ENCODE measurements at regions not wholly inside any gene's neighbourhood (a gene's known extent, or its start where the extent isn't known, plus 50 kb on each side); places are given as distances from the start of the nearest gene placed in this dataset.

- Histone ChIP-seq H3K4me2 (ENCODE audit: low read length) (no peak overlapping the region), H3K4me3 (ENCODE audit: low read length) (no peak overlapping the region), H3K23ac (ENCODE audit: low read length) (no peak overlapping the region), H2BK120ac (ENCODE audit: low read depth, low read length) (no peak overlapping the region), H2AK5ac (ENCODE audit: low read length) (no peak overlapping the region), H3K27me3 (ENCODE audit: insufficient read depth, low read length, poor library complexity) (no peaks in the 10 kb centered on the region), H3K27ac (ENCODE audit: low read depth, low read length) (no peak overlapping the region), H3K4ac (ENCODE audit: low read depth, low read length) (no peak overlapping the region), H3K36me3 (ENCODE audit: control insufficient read depth, insufficient read depth, low read length) (no peaks in the 10 kb centered on the region), H3K9ac (ENCODE audit: low read length) (no peak overlapping the region), H4K5ac (ENCODE audit: low read length) (no peak overlapping the region), H2BK15ac (replicated peaks; ENCODE audit: low read depth) (no peak overlapping the region), H4K8ac (ENCODE audit: low read depth, low read length) (no peak overlapping the region), H3K18ac (ENCODE audit: low read length) (no peak overlapping the region), H3K79me1 (ENCODE audit: low read length) (no peaks in the 10 kb centered on the region), H3K4me1 (ENCODE audit: control insufficient read depth, low read depth, low read length) (no peaks in the 10 kb centered on the region), H3K56ac (ENCODE audit: low read length) (no peak overlapping the region), H3K79me2 (ENCODE audit: control insufficient read depth, insufficient read depth, low read length) (no peaks in the 10 kb centered on the region), H2BK5ac (ENCODE audit: low read length) (no peak overlapping the region)
- no CpG with 5 or more reads among the region's 6 CpGs for WGBS (ENCODE audit: extremely low coverage, insufficient coverage, low lambda C conversion rate)
- no peak for DNase-seq
These were observed 1631.2 kb downstream of the BRINP3 start for GRCh38 chr1:188846468-188846867.

GRCh38 chr1:188857526-188858087 is 1620.1 kb downstream of the BRINP3 start:
- H2BK15ac ChIP-seq (replicated peaks; ENCODE audit: low read depth): no peak overlapping the region
- H4K5ac ChIP-seq (ENCODE audit: low read length): no peak overlapping the region
- no peak overlapping the region for H3K4me2 ChIP-seq (ENCODE audit: low read length)
- no peak overlapping the region for H2BK5ac ChIP-seq (ENCODE audit: low read length)
- no peak overlapping the region for H3K56ac ChIP-seq (ENCODE audit: low read length)
- H3K27me3 ChIP-seq (ENCODE audit: insufficient read depth, low read length, poor library complexity): no peaks in the 10 kb centered on the region
- H4K8ac ChIP-seq (ENCODE audit: low read depth, low read length): no peak overlapping the region
- no peak overlapping the region for H2BK120ac ChIP-seq (ENCODE audit: low read depth, low read length)
- WGBS (ENCODE audit: extremely low coverage, insufficient coverage, low lambda C conversion rate): no CpG with 5 or more reads among the region's 31 CpGs
- DNase-seq: no peak
- no peak overlapping the region for H2AK5ac ChIP-seq (ENCODE audit: low read length)
- H3K36me3 ChIP-seq (ENCODE audit: control insufficient read depth, insufficient read depth, low read length): no peaks in the 10 kb centered on the region
- H3K27ac ChIP-seq (ENCODE audit: low read depth, low read length): no peak overlapping the region
- H3K79me1 ChIP-seq (ENCODE audit: low read length): no peaks in the 10 kb centered on the region
- H3K79me2 ChIP-seq (ENCODE audit: control insufficient read depth, insufficient read depth, low read length): no peaks in the 10 kb centered on the region
- H3K9ac ChIP-seq (ENCODE audit: low read length): no peak overlapping the region
- H3K4me1 ChIP-seq (ENCODE audit: control insufficient read depth, low read depth, low read length): no peaks in the 10 kb centered on the region
- no peak overlapping the region for H3K23ac ChIP-seq (ENCODE audit: low read length)
- no peak overlapping the region for H3K18ac ChIP-seq (ENCODE audit: low read length)
- H3K4me3 ChIP-seq (ENCODE audit: low read length): no peak overlapping the region
- no peak overlapping the region for H3K4ac ChIP-seq (ENCODE audit: low read depth, low read length)

- no peaks in the 10 kb centered on the region for H3K36me3 ChIP-seq (ENCODE audit: control insufficient read depth, insufficient read depth, low read length)
- H2BK15ac ChIP-seq (replicated peaks; ENCODE audit: low read depth): no peak overlapping the region
- no peak overlapping the region for H3K4ac ChIP-seq (ENCODE audit: low read depth, low read length)
- H3K4me2 ChIP-seq (ENCODE audit: low read length): no peak overlapping the region
- DNase-seq: no peak
- no peaks in the 10 kb centered on the region for H3K4me1 ChIP-seq (ENCODE audit: control insufficient read depth, low read depth, low read length)
- H2BK5ac ChIP-seq (ENCODE audit: low read length): no peak overlapping the region
- H3K4me3 ChIP-seq (ENCODE audit: low read length): no peak overlapping the region
- no peak overlapping the region for H3K27ac ChIP-seq (ENCODE audit: low read depth, low read length)
- H2AK5ac ChIP-seq (ENCODE audit: low read length): no peak overlapping the region
- no peak overlapping the region for H4K8ac ChIP-seq (ENCODE audit: low read depth, low read length)
- H3K79me2 ChIP-seq (ENCODE audit: control insufficient read depth, insufficient read depth, low read length): no peaks in the 10 kb centered on the region
- H4K5ac ChIP-seq (ENCODE audit: low read length): no peak overlapping the region
- H3K27me3 ChIP-seq (ENCODE audit: insufficient read depth, low read length, poor library complexity): no peaks in the 10 kb centered on the region
- no peak overlapping the region for H3K18ac ChIP-seq (ENCODE audit: low read length)
- H3K9ac ChIP-seq (ENCODE audit: low read length): no peak overlapping the region
- no peaks in the 10 kb centered on the region for H3K79me1 ChIP-seq (ENCODE audit: low read length)
- H2BK120ac ChIP-seq (ENCODE audit: low read depth, low read length): no peak overlapping the region
- H3K56ac ChIP-seq (ENCODE audit: low read length): no peak overlapping the region
- no peak overlapping the region for H3K23ac ChIP-seq (ENCODE audit: low read length)
These were observed 1610.0 kb downstream of the BRINP3 start for GRCh38 chr1:188867614-188868013.

- no peak overlapping the region for H2BK5ac ChIP-seq (ENCODE audit: low read length)
- no peak overlapping the region for H2BK15ac ChIP-seq (replicated peaks; ENCODE audit: low read depth)
- no peaks in the 10 kb centered on the region for H3K27me3 ChIP-seq (ENCODE audit: insufficient read depth, low read length, poor library complexity)
- H3K4me3 ChIP-seq (ENCODE audit: low read length): no peak overlapping the region
- H3K18ac ChIP-seq (ENCODE audit: low read length): no peak overlapping the region
- no peak overlapping the region for H3K23ac ChIP-seq (ENCODE audit: low read length)
- H3K27ac ChIP-seq (ENCODE audit: low read depth, low read length): no peak overlapping the region
- DNase-seq: no peak
- H4K8ac ChIP-seq (ENCODE audit: low read depth, low read length): no peak overlapping the region
- H4K5ac ChIP-seq (ENCODE audit: low read length): no peak overlapping the region
- no peaks in the 10 kb centered on the region for H3K36me3 ChIP-seq (ENCODE audit: control insufficient read depth, insufficient read depth, low read length)
- no peak overlapping the region for H2BK120ac ChIP-seq (ENCODE audit: low read depth, low read length)
- H3K9ac ChIP-seq (ENCODE audit: low read length): no peak overlapping the region
- no peaks in the 10 kb centered on the region for H3K4me1 ChIP-seq (ENCODE audit: control insufficient read depth, low read depth, low read length)
- H3K79me2 ChIP-seq (ENCODE audit: control insufficient read depth, insufficient read depth, low read length): no peaks in the 10 kb centered on the region
- H3K4ac ChIP-seq (ENCODE audit: low read depth, low read length): no peak overlapping the region
- H3K56ac ChIP-seq (ENCODE audit: low read length): no peak overlapping the region
- H2AK5ac ChIP-seq (ENCODE audit: low read length): no peak overlapping the region
- no peak overlapping the region for H3K4me2 ChIP-seq (ENCODE audit: low read length)
- no CpG with 5 or more reads among the region's 1 CpG for WGBS (ENCODE audit: extremely low coverage, insufficient coverage, low lambda C conversion rate)
- H3K79me1 ChIP-seq (ENCODE audit: low read length): no peaks in the 10 kb centered on the region
These were observed 1606.5 kb downstream of the BRINP3 start for GRCh38 chr1:188871164-188871563.

GRCh38 chr1:188872376-188872775 is 1605.3 kb downstream of the BRINP3 start:
- H3K4me1 ChIP-seq (ENCODE audit: control insufficient read depth, low read depth, low read length): no peaks in the 10 kb centered on the region
- no peak overlapping the region for H3K4ac ChIP-seq (ENCODE audit: low read depth, low read length)
- H3K23ac ChIP-seq (ENCODE audit: low read length): no peak overlapping the region
- H3K79me1 ChIP-seq (ENCODE audit: low read length): no peaks in the 10 kb centered on the region
- no peaks in the 10 kb centered on the region for H3K27me3 ChIP-seq (ENCODE audit: insufficient read depth, low read length, poor library complexity)
- H2AK5ac ChIP-seq (ENCODE audit: low read length): no peak overlapping the region
- no peaks in the 10 kb centered on the region for H3K79me2 ChIP-seq (ENCODE audit: control insufficient read depth, insufficient read depth, low read length)
- DNase-seq: no peak
- H3K56ac ChIP-seq (ENCODE audit: low read length): no peak overlapping the region
- WGBS (ENCODE audit: extremely low coverage, insufficient coverage, low lambda C conversion rate): no CpG with 5 or more reads among the region's 2 CpGs
- no peak overlapping the region for H4K5ac ChIP-seq (ENCODE audit: low read length)
- no peak overlapping the region for H3K4me2 ChIP-seq (ENCODE audit: low read length)
- H3K9ac ChIP-seq (ENCODE audit: low read length): no peak overlapping the region
- H2BK15ac ChIP-seq (replicated peaks; ENCODE audit: low read depth): no peak overlapping the region
- H3K18ac ChIP-seq (ENCODE audit: low read length): no peak overlapping the region
- H3K36me3 ChIP-seq (ENCODE audit: control insufficient read depth, insufficient read depth, low read length): no peaks in the 10 kb centered on the region
- H2BK5ac ChIP-seq (ENCODE audit: low read length): no peak overlapping the region
- H3K27ac ChIP-seq (ENCODE audit: low read depth, low read length): no peak overlapping the region
- H2BK120ac ChIP-seq (ENCODE audit: low read depth, low read length): no peak overlapping the region
- no peak overlapping the region for H3K4me3 ChIP-seq (ENCODE audit: low read length)
- H4K8ac ChIP-seq (ENCODE audit: low read depth, low read length): no peak overlapping the region

GRCh38 chr1:188877668-188878067 is 1600.0 kb downstream of the BRINP3 start:
- Histone ChIP-seq H2BK15ac (replicated peaks; ENCODE audit: low read depth) (no peak overlapping the region), H2BK120ac (ENCODE audit: low read depth, low read length) (no peak overlapping the region), H3K27me3 (ENCODE audit: insufficient read depth, low read length, poor library complexity) (no peaks in the 10 kb centered on the region)

More at GRCh38 chr1:188877668-188878067, 1600.0 kb downstream of the BRINP3 start:
- Histone ChIP-seq H3K4ac (ENCODE audit: low read depth, low read length) (no peak overlapping the region), H3K4me3 (ENCODE audit: low read length) (no peak overlapping the region), H3K4me1 (ENCODE audit: control insufficient read depth, low read depth, low read length) (no peaks in the 10 kb centered on the region), H4K5ac (ENCODE audit: low read length) (no peak overlapping the region), H3K27ac (ENCODE audit: low read depth, low read length) (no peak overlapping the region), H3K23ac (ENCODE audit: low read length) (no peak overlapping the region), H3K79me1 (ENCODE audit: low read length) (no peaks in the 10 kb centered on the region), H3K9ac (ENCODE audit: low read length) (no peak overlapping the region), H2AK5ac (ENCODE audit: low read length) (no peak overlapping the region), H3K79me2 (ENCODE audit: control insufficient read depth, insufficient read depth, low read length) (no peaks in the 10 kb centered on the region), H3K4me2 (ENCODE audit: low read length) (no peak overlapping the region), H3K36me3 (ENCODE audit: control insufficient read depth, insufficient read depth, low read length) (no peaks in the 10 kb centered on the region), H2BK5ac (ENCODE audit: low read length) (no peak overlapping the region), H3K18ac (ENCODE audit: low read length) (no peak overlapping the region), H4K8ac (ENCODE audit: low read depth, low read length) (no peak overlapping the region), H3K56ac (ENCODE audit: low read length) (no peak overlapping the region)
- DNase-seq: no peak
- WGBS (ENCODE audit: extremely low coverage, insufficient coverage, low lambda C conversion rate): 100% methylated on average over 1 of the region's 2 CpGs
